Panc1 (cell line): ENCODE measurements at regions not wholly inside any gene's neighbourhood (a gene's known extent, or its start where the extent isn't known, plus 50 kb on each side); places are given as distances from the start of the nearest gene placed in this dataset.
"Not testable (repeated sequence)": the region's sequence is repeated elsewhere in the genome, so short reads cannot be mapped to it uniquely, and the experiment has no call there.

Experiments used
- ATAC-seq: fragments of 200-7000 bp; cut with Tn5 transposase; 2 replicates; pipeline ENCODE4 v1.9.1; 2020; ENCODE audit warnings: mild to moderate bottlenecking, moderate library complexity
- BruUV-seq: library from RNA; stranded (reverse); fragments of 400-500 nt; replicated peaks from 2 replicates; lab custom pipeline; 2021; lab: Mats Ljungman, UMichigan
- CTCF ChIA-PET: fragments of 300-600 bp; sonication (Branson Sonifier 250); formaldehyde crosslinking; loops from one replicate; lab custom pipeline; 2022; ENCODE audit warnings: antibody characterized with exemption; lab: Charles Lee
- POLR2A ChIA-PET: fragments of 300-600 bp; sonication (Branson Sonifier 250); formaldehyde crosslinking; loops from one replicate; lab custom pipeline; 2022; ENCODE audit warnings: antibody characterized with exemption; lab: Charles Lee
- DNase-seq: peaks from one replicate; pipeline ENCODE4 v3.0.0-alpha.2; 2010; ENCODE audit warnings: low read depth, low spot score
- H3K27ac ChIP-seq: 2 replicates; pipeline ENCODE4 v1.5.1; 2011; ENCODE audit warnings: mild to moderate bottlenecking, low read length, inconsistent platforms
- H3K27me3 ChIP-seq: fragments of 200-500 bp; sonication (Bioruptor generic); 2 replicates; pipeline ENCODE4 v1.6.0; 2014; ENCODE audit warnings: low read length, inconsistent platforms; ENCODE audit not compliant: control insufficient read depth, insufficient read depth
- H3K36me3 ChIP-seq: fragments of 200-500 bp; sonication (Bioruptor generic); 2 replicates; pipeline ENCODE4 v1.5.1; 2014; ENCODE audit warnings: inconsistent platforms, mild to moderate bottlenecking, low read length, moderate library complexity; ENCODE audit not compliant: control insufficient read depth, insufficient read depth
- H3K4me1 ChIP-seq: 2 replicates; pipeline ENCODE4 v1.5.1; 2011; ENCODE audit warnings: inconsistent platforms, mild to moderate bottlenecking, low read length, moderate library complexity; ENCODE audit not compliant: control insufficient read depth, insufficient read depth
- H3K4me3 ChIP-seq, 2 experiments: 2 replicates each; pipeline ENCODE4 v1.5.1; 2011 to 2012; ENCODE audit warnings: low read depth in 2 of 2, low read length in 2 of 2, mild to moderate bottlenecking in 2 of 2, inconsistent platforms in 1 of 2, moderate library complexity in 1 of 2
- H3K9me3 ChIP-seq: fragments of 200-500 bp; sonication (Bioruptor generic); 2 replicates; pipeline ENCODE4 v1.5.1; 2014; ENCODE audit warnings: low read depth, mild to moderate bottlenecking, inconsistent platforms, low read length, moderate library complexity; ENCODE audit not compliant: control insufficient read depth, insufficient read depth
- CTCF ChIP-seq: fragments of 450-650 bp; IDR thresholded peaks from 2 replicates; pipeline ENCODE4 v1.5.1; 2017; ENCODE audit warnings: mild to moderate bottlenecking
- POLR2AphosphoS5 ChIP-seq: IDR thresholded peaks from 2 replicates; pipeline ENCODE4 v1.6.1; 2012; ENCODE audit warnings: mild to moderate bottlenecking, low read depth, low read length, moderate library complexity
- REST ChIP-seq, 2 experiments: IDR thresholded peaks; 2 replicates each; pipeline ENCODE4 v1.6.1; 2011 to 2012; ENCODE audit warnings: low read depth in 2 of 2, control low read depth in 1 of 2, low read length in 1 of 2, mild to moderate bottlenecking in 1 of 2, moderate library complexity in 1 of 2; ENCODE audit not compliant: insufficient read depth in 1 of 2
- SIN3A ChIP-seq: IDR thresholded peaks from 2 replicates; pipeline ENCODE4 v1.6.1; 2012; ENCODE audit warnings: low read depth, mild to moderate bottlenecking, low read length, moderate library complexity, borderline replicate concordance; ENCODE audit not compliant: insufficient read depth
- TCF7L2 ChIP-seq: IDR thresholded peaks from 2 replicates; pipeline ENCODE4 v1.6.1; 2011; ENCODE audit warnings: mild to moderate bottlenecking, low read depth, low read length, inconsistent platforms
- in situ Hi-C: cut with HindIII; loops from 2 replicates; pipeline ENCODE4 v1.10.0; 2016; ENCODE audit warnings: low sequenced_read_pairs, low pct_unique_long_range_greater_than_20kb
- intact Hi-C: fragments of 100-400 bp; cut with micrococcal nuclease; formaldehyde crosslinking; loops from one replicate; pipeline ENCODE4 v1.10.0; 2022; ENCODE audit not compliant: unreplicated experiment

- intact Hi-C loops: no loop called here
- no TSS peak for BruUV-seq
- CTCF ChIA-PET: no interaction called here
Observed at GRCh38 chr17:68108313-68109000, 72.9 kb downstream of the KPNA2 start.

GRCh38 chr17:68109404-68109803, 73.9 kb downstream of the KPNA2 start:
- H3K9me3 ChIP-seq, POLR2A ChIA-PET, intact Hi-C loops, H3K27ac ChIP-seq, H3K36me3 ChIP-seq, ATAC-seq, CTCF ChIA-PET, BruUV-seq, H3K4me3 ChIP-seq, DNase-seq, H3K27me3 ChIP-seq, in situ Hi-C loops, H3K4me1 ChIP-seq: not testable (repeated sequence)

More at GRCh38 chr17:68108313-68109000, 72.9 kb downstream of the KPNA2 start:
- H3K27ac ChIP-seq: no peak overlapping the region
- no peak for ATAC-seq
- H3K36me3 ChIP-seq: no peaks in the 10 kb centered on the region
- no peaks in the 10 kb centered on the region for H3K9me3 ChIP-seq
- peaks cover under 1% of the 10 kb centered on the region; the same call in 1 of the 2 replicates for H3K4me1 ChIP-seq
- in situ Hi-C loops: no loop called here
- no peak for TF ChIP-seq REST (IDR thresholded peaks at IDR 0.05; ENCODE audit: insufficient read depth in 1 of 2, low read depth in 2 of 2, low read length in 1 of 2)
- no peak for TF ChIP-seq POLR2AphosphoS5
- TF ChIP-seq TCF7L2: no peak
- no peak for TF ChIP-seq SIN3A
- TF ChIP-seq CTCF: no peak
- no peaks in the 10 kb centered on the region for H3K27me3 ChIP-seq
- POLR2A ChIA-PET: no interaction called here
- DNase-seq: no peak
- H3K4me3 ChIP-seq: no peak overlapping the region

- H3K27me3 ChIP-seq, H3K4me3 ChIP-seq, H3K27ac ChIP-seq, in situ Hi-C loops, ATAC-seq, H3K4me1 ChIP-seq, CTCF ChIA-PET, H3K9me3 ChIP-seq, H3K36me3 ChIP-seq, DNase-seq, intact Hi-C loops, POLR2A ChIA-PET, BruUV-seq: not testable (repeated sequence)
Observed at GRCh38 chr17:68116211-68116610, 80.7 kb downstream of the KPNA2 start.
